Mononuclear cell (primary cell): ENCODE measurements at regions not wholly inside any gene's neighbourhood (a gene's known extent, or its start where the extent isn't known, plus 50 kb on each side); places are given as distances from the start of the nearest gene placed in this dataset.

Experiments
- H3K27me3 ChIP-seq: 2 replicates; pipeline ENCODE4 v1.6.0; 2011; ENCODE audit warnings: low read length, control low read depth; ENCODE audit not compliant: insufficient read depth
- H3K4me1 ChIP-seq: 2 replicates; pipeline ENCODE4 v1.5.1; 2011; ENCODE audit warnings: mild to moderate bottlenecking, low read length, control low read depth; ENCODE audit not compliant: insufficient read depth
- H3K4me3 ChIP-seq: 2 replicates; pipeline ENCODE4 v1.5.1; 2011; ENCODE audit warnings: mild to moderate bottlenecking, low read length, moderate library complexity
- H3K9me3 ChIP-seq: 2 replicates; pipeline ENCODE4 v1.5.1; 2011; ENCODE audit warnings: low read depth, mild to moderate bottlenecking, control low read depth, low read length

GRCh38 chr16:79926451-79927205 is 326.1 kb upstream of the MAF start:
- no peaks in the 10 kb centered on the region for H3K9me3 ChIP-seq
- no peaks in the 10 kb centered on the region for H3K4me1 ChIP-seq
- H3K4me3 ChIP-seq: no peak overlapping the region
- H3K27me3 ChIP-seq: no peaks in the 10 kb centered on the region

GRCh38 chr16:79923431-79923830 is 322.9 kb upstream of the MAF start:
- Histone ChIP-seq H3K27me3 (no peaks in the 10 kb centered on the region), H3K4me1 (no peaks in the 10 kb centered on the region), H3K9me3 (no peaks in the 10 kb centered on the region), H3K4me3 (no peak overlapping the region)

GRCh38 chr16:79920685-79921084 is 320.1 kb upstream of the MAF start:
- Histone ChIP-seq H3K4me1 (no peaks in the 10 kb centered on the region), H3K27me3 (no peaks in the 10 kb centered on the region), H3K4me3 (no peak overlapping the region), H3K9me3 (no peaks in the 10 kb centered on the region)

GRCh38 chr16:79918916-79919315 is 318.4 kb upstream of the MAF start:
- Histone ChIP-seq H3K4me1 (no peaks in the 10 kb centered on the region), H3K27me3 (no peaks in the 10 kb centered on the region), H3K9me3 (no peaks in the 10 kb centered on the region), H3K4me3 (no peak overlapping the region)

- Histone ChIP-seq H3K27me3 (no peaks in the 10 kb centered on the region), H3K4me3 (no peak overlapping the region), H3K4me1 (no peaks in the 10 kb centered on the region), H3K9me3 (no peaks in the 10 kb centered on the region)
Observed at GRCh38 chr16:79915761-79916160, 315.2 kb upstream of the MAF start.

GRCh38 chr16:79914961-79915720 is 314.6 kb upstream of the MAF start:
- Histone ChIP-seq H3K27me3 (no peaks in the 10 kb centered on the region), H3K9me3 (no peaks in the 10 kb centered on the region), H3K4me1 (no peaks in the 10 kb centered on the region), H3K4me3 (no peak overlapping the region)

GRCh38 chr16:79912592-79913310 is 312.2 kb upstream of the MAF start:
- H3K9me3 ChIP-seq: no peaks in the 10 kb centered on the region
- no peak overlapping the region for H3K4me3 ChIP-seq

GRCh38 chr16:79911660-79912059 is 311.1 kb upstream of the MAF start:
- no peaks in the 10 kb centered on the region for H3K4me1 ChIP-seq
- H3K4me3 ChIP-seq: no peak overlapping the region
- H3K9me3 ChIP-seq: no peaks in the 10 kb centered on the region
- no peaks in the 10 kb centered on the region for H3K27me3 ChIP-seq

More at GRCh38 chr16:79912592-79913310, 312.2 kb upstream of the MAF start:
- H3K4me1 ChIP-seq: no peaks in the 10 kb centered on the region
- no peaks in the 10 kb centered on the region for H3K27me3 ChIP-seq

GRCh38 chr16:79909571-79909970 is 309.0 kb upstream of the MAF start:
- Histone ChIP-seq H3K4me1 (no peaks in the 10 kb centered on the region), H3K9me3 (no peaks in the 10 kb centered on the region), H3K27me3 (no peaks in the 10 kb centered on the region), H3K4me3 (no peak overlapping the region)

- H3K9me3 ChIP-seq: no peaks in the 10 kb centered on the region
- H3K4me3 ChIP-seq: no peak overlapping the region
- no peaks in the 10 kb centered on the region for H3K27me3 ChIP-seq
- H3K4me1 ChIP-seq: no peaks in the 10 kb centered on the region
Observed at GRCh38 chr16:79903471-79903870, 302.9 kb upstream of the MAF start.

GRCh38 chr16:79902351-79902750 is 301.8 kb upstream of the MAF start:
- Histone ChIP-seq H3K27me3 (no peaks in the 10 kb centered on the region), H3K9me3 (no peaks in the 10 kb centered on the region), H3K4me1 (no peaks in the 10 kb centered on the region), H3K4me3 (no peak overlapping the region)

GRCh38 chr16:79901522-79901921 is 301.0 kb upstream of the MAF start:
- no peaks in the 10 kb centered on the region for H3K27me3 ChIP-seq
- no peak overlapping the region for H3K4me3 ChIP-seq
- H3K4me1 ChIP-seq: no peaks in the 10 kb centered on the region
- H3K9me3 ChIP-seq: no peaks in the 10 kb centered on the region

GRCh38 chr16:79899716-79900115 is 299.2 kb upstream of the MAF start:
- Histone ChIP-seq H3K9me3 (no peaks in the 10 kb centered on the region), H3K4me1 (no peaks in the 10 kb centered on the region), H3K27me3 (no peaks in the 10 kb centered on the region)

GRCh38 chr16:79899316-79899715 is 298.8 kb upstream of the MAF start:
- no peaks in the 10 kb centered on the region for H3K27me3 ChIP-seq
- no peaks in the 10 kb centered on the region for H3K4me1 ChIP-seq
- H3K9me3 ChIP-seq: no peaks in the 10 kb centered on the region
- no peak overlapping the region for H3K4me3 ChIP-seq

More at GRCh38 chr16:79899716-79900115, 299.2 kb upstream of the MAF start:
- no peak overlapping the region for H3K4me3 ChIP-seq

- Histone ChIP-seq H3K4me3 (no peak overlapping the region), H3K4me1 (no peaks in the 10 kb centered on the region), H3K9me3 (no peaks in the 10 kb centered on the region), H3K27me3 (no peaks in the 10 kb centered on the region)
Observed at GRCh38 chr16:79898703-79899102, 298.2 kb upstream of the MAF start.
